Adrenal gland (tissue), 9 donors: ENCODE measurements at regions not wholly inside any gene's neighbourhood (a gene's known extent, or its start where the extent isn't known, plus 50 kb on each side); places are given as distances from the start of the nearest gene placed in this dataset.

ENCODE experiments used
- DNase-seq, 7 donors: peaks; one replicate each; pipeline ENCODE4 v3.0.0-alpha.2; 2019 to 2020
- H3K27ac ChIP-seq, 5 donors: fragments of 200-600 bp; sonication (generic) in 4 of 5; 1 replicate in 3 of 5; 2 replicates in 2 of 5; pipeline versions ENCODE4 v1.5.1 to v1.8.0; 2016 to 2020; ENCODE audit warnings: mild to moderate bottlenecking in 1 of 5
- H3K27me3 ChIP-seq: fragments of 200-600 bp; 2 replicates; pipeline ENCODE4 v1.8.0; 2021
- H3K36me3 ChIP-seq, 2 donors: fragments of 200-600 bp; replicated peaks in 1 of 2; 1 replicate in 1 of 2; 2 replicates in 1 of 2; pipeline versions ENCODE4 v1.5.1 to v1.8.0; 2018 to 2022
- H3K4me1 ChIP-seq, 2 donors: fragments of 200-600 bp; replicated peaks in 1 of 2; 1 replicate in 1 of 2; 2 replicates in 1 of 2; pipeline versions ENCODE4 v1.5.1 to v1.8.0; 2018 to 2021
- H3K4me3 ChIP-seq, 4 donors: fragments of 200-600 bp; sonication (generic) in 3 of 4; one replicate each; pipeline ENCODE4 v1.5.1; 2016 to 2018
- H3K9me3 ChIP-seq, 3 donors: fragments of 200-600 bp; sonication (generic) in 1 of 3; replicated peaks in 1 of 3; 1 replicate in 2 of 3; 2 replicates in 1 of 3; pipeline versions ENCODE4 v1.5.1 to v1.8.0; 2016 to 2021
- POLR2A ChIP-seq, 2 donors: fragments of 450-650 bp; IDR thresholded peaks; one replicate each; pipeline ENCODE4 v1.6.1; 2017; ENCODE audit warnings: antibody characterized with exemption in 2 of 2, mild to moderate bottlenecking in 2 of 2, moderate library complexity in 1 of 2
- whole genome bisulfite sequencing, 4 donors: extraction: QIAGEN DNeasy Blood & Tissue Kit in 2 of 4; methylation state at CpG; one replicate each; pipeline versions ENCODE4 v1.1.5 to v1.1.7; 2013 to 2017; 5-methylcytosine and 5-hydroxymethylcytosine counted together
- intact Hi-C, 2 donors: fragments of 100-400 bp; cut with DNase I; formaldehyde crosslinking; loops; one replicate each; pipeline versions ENCODE4 v1.14.1 to v1.15.0; 2022 to 2023
- TF ChIP-seq, protein P1 (sequence below), 6 experiments: fragments of 450-650 bp in 4 of 6; fragments of 200-600 bp in 2 of 6; sonication (generic) in 1 of 6; IDR thresholded peaks; 1 replicate in 5 of 6; 2 replicates in 1 of 6; pipeline versions ENCODE4 v1.5.1 to v1.8.0; 2016 to 2021; ENCODE audit warnings: antibody characterized with exemption in 6 of 6, mild to moderate bottlenecking in 2 of 6, moderate library complexity in 1 of 6
- donor health status: healthy with polysubstance abuse.
- donor health status: Bipolar disorder and iron deficiency.
- donor health status: DM: yes; HTN: yes; CAD: no.
- donor health status: DM: no; HTN: no; CAD: no.
- donor health status: DM: no; HTN: no; CAD: no.

DNA sequence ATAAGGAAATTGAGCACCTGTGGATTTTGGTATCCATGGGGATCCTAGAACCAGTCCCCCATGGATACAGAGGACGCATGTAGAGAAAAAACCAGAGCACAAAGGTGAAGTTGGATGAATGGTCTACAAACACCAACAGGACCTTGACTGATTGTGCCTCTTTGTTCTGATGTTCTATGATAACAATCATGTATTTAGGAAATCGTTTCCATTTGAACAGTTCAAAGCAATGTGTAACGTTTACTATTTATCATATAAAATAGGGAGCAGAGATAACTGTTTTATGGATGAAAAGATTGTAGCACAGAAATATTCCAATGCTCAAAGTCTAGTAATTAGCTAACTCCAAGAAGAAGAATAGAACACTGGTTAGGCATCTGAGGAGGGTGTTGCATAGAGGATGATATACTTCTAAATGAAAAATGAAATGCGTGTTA, 116.3 kb upstream of the FN1 start:
- Histone ChIP-seq H3K4me3 (no peak overlapping the region), H3K27me3 (no peaks in the 10 kb centered on the region), H3K36me3 (no peaks in the 10 kb centered on the region), H3K9me3 (no peaks in the 10 kb centered on the region), H3K27ac (no peak overlapping the region), H3K4me1 (no peaks in the 10 kb centered on the region)
- DNase-seq = no peak
- WGBS, 4 donors = 71 to 78% (median 74%) methylated on average over 4 of the region's 4 CpGs
- TF ChIP-seq, protein P1, sequence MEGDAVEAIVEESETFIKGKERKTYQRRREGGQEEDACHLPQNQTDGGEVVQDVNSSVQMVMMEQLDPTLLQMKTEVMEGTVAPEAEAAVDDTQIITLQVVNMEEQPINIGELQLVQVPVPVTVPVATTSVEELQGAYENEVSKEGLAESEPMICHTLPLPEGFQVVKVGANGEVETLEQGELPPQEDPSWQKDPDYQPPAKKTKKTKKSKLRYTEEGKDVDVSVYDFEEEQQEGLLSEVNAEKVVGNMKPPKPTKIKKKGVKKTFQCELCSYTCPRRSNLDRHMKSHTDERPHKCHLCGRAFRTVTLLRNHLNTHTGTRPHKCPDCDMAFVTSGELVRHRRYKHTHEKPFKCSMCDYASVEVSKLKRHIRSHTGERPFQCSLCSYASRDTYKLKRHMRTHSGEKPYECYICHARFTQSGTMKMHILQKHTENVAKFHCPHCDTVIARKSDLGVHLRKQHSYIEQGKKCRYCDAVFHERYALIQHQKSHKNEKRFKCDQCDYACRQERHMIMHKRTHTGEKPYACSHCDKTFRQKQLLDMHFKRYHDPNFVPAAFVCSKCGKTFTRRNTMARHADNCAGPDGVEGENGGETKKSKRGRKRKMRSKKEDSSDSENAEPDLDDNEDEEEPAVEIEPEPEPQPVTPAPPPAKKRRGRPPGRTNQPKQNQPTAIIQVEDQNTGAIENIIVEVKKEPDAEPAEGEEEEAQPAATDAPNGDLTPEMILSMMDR (IDR thresholded peaks at IDR 0.05) = no peak
- TF ChIP-seq POLR2A (IDR thresholded peaks at IDR 0.05) = no peak
- intact Hi-C loops = no loop called here

- TF ChIP-seq POLR2A (IDR thresholded peaks at IDR 0.05) = no peak
- TF ChIP-seq, protein P1 (IDR thresholded peaks at IDR 0.05) = no peak
- H3K4me1 ChIP-seq = no peaks in the 10 kb centered on the region
- intact Hi-C loops = no loop called here
- H3K4me3 ChIP-seq = no peak overlapping the region
- no peaks in the 10 kb centered on the region for H3K27me3 ChIP-seq
- H3K36me3 ChIP-seq = no peaks in the 10 kb centered on the region
- WGBS, 4 donors = 67 to 86% (median 72%) methylated on average over 2 of the region's 2 CpGs
- DNase-seq = no peak
- H3K27ac ChIP-seq = no peak overlapping the region
- H3K9me3 ChIP-seq = no peaks in the 10 kb centered on the region
These were observed 114.5 kb upstream of the FN1 start for GRCh38 chr2:215550331-215550730.

DNA sequence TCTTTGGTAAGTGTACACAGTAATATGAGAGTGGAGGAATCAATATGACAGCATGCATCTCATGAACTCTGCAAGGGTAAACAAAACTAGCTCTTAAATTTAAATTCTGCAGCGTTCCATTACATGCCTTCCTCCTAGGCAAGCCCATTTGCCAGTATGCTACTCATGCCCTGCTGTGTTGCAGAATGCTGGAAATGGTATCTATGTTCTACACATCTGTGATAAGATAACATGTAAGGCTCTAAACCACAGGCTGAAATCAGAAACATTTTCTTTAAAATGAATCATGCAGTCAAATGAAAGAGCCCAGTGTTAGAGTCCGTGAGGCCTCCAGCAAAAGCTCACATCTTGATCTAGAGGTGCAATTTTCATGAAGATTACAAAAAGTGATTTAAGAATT, 112.8 kb upstream of the FN1 start:
- no peak for DNase-seq
- Histone ChIP-seq H3K27me3 (no peaks in the 10 kb centered on the region), H3K9me3 (no peaks in the 10 kb centered on the region), H3K4me1 (no peaks in the 10 kb centered on the region), H3K4me3 (no peak overlapping the region), H3K27ac (no peak overlapping the region), H3K36me3 (no peaks in the 10 kb centered on the region)
- intact Hi-C loops = no loop called here
- TF ChIP-seq, protein P1 (IDR thresholded peaks at IDR 0.05) = no peak
- TF ChIP-seq POLR2A (IDR thresholded peaks at IDR 0.05) = no peak
- WGBS, 4 donors = 87 to 97% (median 92%) methylated on average over 2 of the region's 2 CpGs

DNA sequence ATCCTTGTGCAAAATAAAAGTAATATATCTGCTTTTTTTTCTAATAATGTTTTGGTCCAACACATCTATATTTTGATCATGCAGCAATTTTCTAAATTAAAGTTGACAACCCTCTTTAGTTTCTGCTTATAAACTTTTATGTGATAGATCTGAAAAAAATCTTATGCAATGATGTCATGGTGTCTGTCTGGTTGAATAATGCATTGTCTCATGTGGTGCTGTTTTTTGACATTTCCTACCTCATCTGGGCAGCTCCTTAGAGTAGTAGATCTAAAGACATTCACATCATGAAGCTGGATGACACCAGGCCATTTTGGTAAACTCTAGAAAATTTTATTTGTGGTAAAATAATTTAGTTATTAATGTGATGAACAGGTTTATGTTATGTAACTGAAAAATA, 106.8 kb upstream of the FN1 start:
- no peak overlapping the region for H3K4me3 ChIP-seq
- H3K4me1 ChIP-seq = no peaks in the 10 kb centered on the region
- DNase-seq = no peak
- H3K27me3 ChIP-seq = no peaks in the 10 kb centered on the region
- intact Hi-C loops = no loop called here
- TF ChIP-seq, protein P1 (IDR thresholded peaks at IDR 0.05) = no peak
- no peak for TF ChIP-seq POLR2A (IDR thresholded peaks at IDR 0.05)
- H3K9me3 ChIP-seq = no peaks in the 10 kb centered on the region
- H3K27ac ChIP-seq = no peak overlapping the region
- H3K36me3 ChIP-seq = no peaks in the 10 kb centered on the region
